ENCODE measurements at regions not wholly inside any gene's neighbourhood (a gene's known extent, or its start where the extent isn't known, plus 50 kb on each side); places are given as distances from the start of the nearest gene placed in this dataset.

DNA sequence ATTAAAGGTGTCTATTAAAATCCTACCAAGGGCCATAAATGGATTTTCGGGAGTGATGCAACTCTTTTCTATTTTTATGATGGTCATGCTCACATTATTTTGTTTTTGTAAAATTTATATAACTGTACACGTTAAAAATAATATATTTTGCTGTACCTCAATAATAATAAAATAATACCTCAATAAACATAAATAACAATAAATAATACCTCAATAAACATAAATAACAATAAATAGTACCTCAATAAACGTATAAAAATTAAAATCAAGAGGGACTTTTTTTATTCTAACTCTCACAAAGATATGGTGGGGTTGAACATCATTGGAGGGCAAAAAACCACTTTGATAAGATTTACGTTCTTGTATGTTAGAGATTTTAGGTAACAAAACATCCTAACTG lies 1189.6 kb upstream of the CELF2 start:
- TF ChIP-seq CEBPB (IDR thresholded peaks at IDR 0.05) (no peak), CREB1 (IDR thresholded peaks at IDR 0.05; ENCODE audit: low read depth) (no peak)

DNA sequence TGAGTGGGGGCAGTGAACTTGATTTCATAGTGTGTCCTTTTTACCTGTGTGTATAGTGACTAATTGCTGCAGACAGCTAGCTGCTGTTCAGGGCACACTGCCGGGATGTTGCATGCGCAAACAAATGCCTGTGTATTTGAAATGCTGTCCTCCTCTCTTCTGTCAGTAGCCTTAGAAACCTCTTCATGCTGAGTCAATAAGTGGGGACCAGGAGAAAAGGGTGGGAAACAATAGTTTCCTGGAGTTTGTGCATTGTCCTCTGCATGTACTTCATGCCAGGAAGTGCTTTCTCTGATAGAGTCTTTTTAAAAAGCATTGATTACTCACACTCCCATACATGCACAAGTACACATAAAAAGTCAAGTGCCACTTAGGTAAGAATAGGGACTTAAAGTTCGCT lies 1183.7 kb upstream of the CELF2 start:
- no peak for TF ChIP-seq NFIC (IDR thresholded peaks at IDR 0.05)

DNA sequence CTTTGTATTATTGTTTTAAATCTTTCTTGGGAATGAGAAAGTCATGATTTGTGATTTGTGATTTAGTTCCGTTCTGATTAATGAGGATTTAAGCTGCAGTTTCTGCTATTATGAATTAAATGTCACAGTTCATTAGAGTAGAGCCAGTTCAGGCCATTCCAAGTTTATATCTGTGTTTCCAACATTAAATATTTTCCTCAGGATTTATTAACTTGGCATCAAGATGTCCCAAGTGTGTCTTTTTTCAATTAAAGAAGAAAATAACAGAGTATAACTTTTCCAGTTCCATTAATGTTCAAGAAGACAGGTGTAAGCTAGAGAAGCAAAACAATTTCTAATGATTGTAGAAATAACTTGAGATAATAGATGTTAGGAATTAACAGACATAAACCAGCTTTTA lies 1183.2 kb upstream of the CELF2 start:
- TF ChIP-seq RAD21 (IDR thresholded peaks at IDR 0.05; ENCODE audit: low read depth) (no peak), CEBPB (IDR thresholded peaks at IDR 0.05) (no peak), TAF1 (IDR thresholded peaks at IDR 0.05; ENCODE audit: low read depth) (no peak), FOXM1 (IDR thresholded peaks at IDR 0.05; ENCODE audit: borderline replicate concordance, low read depth) (no peak), YY1 (IDR thresholded peaks at IDR 0.05; ENCODE audit: low read depth) (no peak), TEAD4 (IDR thresholded peaks at IDR 0.05) (no peak), NFIC (IDR thresholded peaks at IDR 0.05) (no peak), EP300 (IDR thresholded peaks at IDR 0.05; ENCODE audit: borderline replicate concordance) (no peak), ZBTB7A (IDR thresholded peaks at IDR 0.05; ENCODE audit: low read depth) (no peak), CREB1 (IDR thresholded peaks at IDR 0.05; ENCODE audit: low read depth) (no peak), EGR1 (IDR thresholded peaks at IDR 0.05) (no peak), TCF12 (IDR thresholded peaks at IDR 0.05; ENCODE audit: low read depth) (no peak)
- TF ChIP-seq, protein P1, sequence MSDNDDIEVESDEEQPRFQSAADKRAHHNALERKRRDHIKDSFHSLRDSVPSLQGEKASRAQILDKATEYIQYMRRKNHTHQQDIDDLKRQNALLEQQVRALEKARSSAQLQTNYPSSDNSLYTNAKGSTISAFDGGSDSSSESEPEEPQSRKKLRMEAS (IDR thresholded peaks at IDR 0.05): no peak
- TF ChIP-seq, protein P2, sequence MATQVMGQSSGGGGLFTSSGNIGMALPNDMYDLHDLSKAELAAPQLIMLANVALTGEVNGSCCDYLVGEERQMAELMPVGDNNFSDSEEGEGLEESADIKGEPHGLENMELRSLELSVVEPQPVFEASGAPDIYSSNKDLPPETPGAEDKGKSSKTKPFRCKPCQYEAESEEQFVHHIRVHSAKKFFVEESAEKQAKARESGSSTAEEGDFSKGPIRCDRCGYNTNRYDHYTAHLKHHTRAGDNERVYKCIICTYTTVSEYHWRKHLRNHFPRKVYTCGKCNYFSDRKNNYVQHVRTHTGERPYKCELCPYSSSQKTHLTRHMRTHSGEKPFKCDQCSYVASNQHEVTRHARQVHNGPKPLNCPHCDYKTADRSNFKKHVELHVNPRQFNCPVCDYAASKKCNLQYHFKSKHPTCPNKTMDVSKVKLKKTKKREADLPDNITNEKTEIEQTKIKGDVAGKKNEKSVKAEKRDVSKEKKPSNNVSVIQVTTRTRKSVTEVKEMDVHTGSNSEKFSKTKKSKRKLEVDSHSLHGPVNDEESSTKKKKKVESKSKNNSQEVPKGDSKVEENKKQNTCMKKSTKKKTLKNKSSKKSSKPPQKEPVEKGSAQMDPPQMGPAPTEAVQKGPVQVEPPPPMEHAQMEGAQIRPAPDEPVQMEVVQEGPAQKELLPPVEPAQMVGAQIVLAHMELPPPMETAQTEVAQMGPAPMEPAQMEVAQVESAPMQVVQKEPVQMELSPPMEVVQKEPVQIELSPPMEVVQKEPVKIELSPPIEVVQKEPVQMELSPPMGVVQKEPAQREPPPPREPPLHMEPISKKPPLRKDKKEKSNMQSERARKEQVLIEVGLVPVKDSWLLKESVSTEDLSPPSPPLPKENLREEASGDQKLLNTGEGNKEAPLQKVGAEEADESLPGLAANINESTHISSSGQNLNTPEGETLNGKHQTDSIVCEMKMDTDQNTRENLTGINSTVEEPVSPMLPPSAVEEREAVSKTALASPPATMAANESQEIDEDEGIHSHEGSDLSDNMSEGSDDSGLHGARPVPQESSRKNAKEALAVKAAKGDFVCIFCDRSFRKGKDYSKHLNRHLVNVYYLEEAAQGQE (IDR thresholded peaks at IDR 0.05; ENCODE audit: low read depth): no peak
- TF ChIP-seq, protein P3, sequence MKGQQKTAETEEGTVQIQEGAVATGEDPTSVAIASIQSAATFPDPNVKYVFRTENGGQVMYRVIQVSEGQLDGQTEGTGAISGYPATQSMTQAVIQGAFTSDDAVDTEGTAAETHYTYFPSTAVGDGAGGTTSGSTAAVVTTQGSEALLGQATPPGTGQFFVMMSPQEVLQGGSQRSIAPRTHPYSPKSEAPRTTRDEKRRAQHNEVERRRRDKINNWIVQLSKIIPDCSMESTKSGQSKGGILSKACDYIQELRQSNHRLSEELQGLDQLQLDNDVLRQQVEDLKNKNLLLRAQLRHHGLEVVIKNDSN (IDR thresholded peaks at IDR 0.05): no peak

DNA sequence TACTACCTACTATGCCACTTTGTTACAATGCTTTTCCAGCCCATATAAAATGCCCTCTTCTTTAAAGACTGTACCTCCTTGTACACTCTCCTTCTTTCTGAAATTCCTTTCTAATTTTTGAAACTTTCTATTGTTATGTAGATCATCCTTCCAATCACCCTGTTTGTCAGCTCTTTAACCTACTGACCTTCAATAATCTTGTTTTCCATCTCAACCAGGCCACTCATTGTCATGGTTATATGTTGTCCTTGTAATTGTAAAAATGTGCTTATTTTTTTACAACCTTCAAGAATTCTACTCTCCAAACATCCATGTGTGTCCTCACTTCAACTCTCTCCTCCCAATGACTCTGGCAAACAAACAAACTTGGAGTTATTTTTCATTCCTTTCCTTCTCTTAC lies 1172.6 kb upstream of the CELF2 start:
- TF ChIP-seq, protein P1 (IDR thresholded peaks at IDR 0.05): no peak
- TF ChIP-seq NFIC (IDR thresholded peaks at IDR 0.05) (no peak), CEBPB (IDR thresholded peaks at IDR 0.05) (no peak), TCF12 (IDR thresholded peaks at IDR 0.05; ENCODE audit: low read depth) (no peak), TEAD4 (IDR thresholded peaks at IDR 0.05) (no peak), ZBTB7A (IDR thresholded peaks at IDR 0.05; ENCODE audit: low read depth) (no peak), FOXM1 (IDR thresholded peaks at IDR 0.05; ENCODE audit: borderline replicate concordance, low read depth) (no peak), RAD21 (IDR thresholded peaks at IDR 0.05; ENCODE audit: low read depth) (no peak), EGR1 (IDR thresholded peaks at IDR 0.05) (no peak), CREB1 (IDR thresholded peaks at IDR 0.05; ENCODE audit: low read depth) (no peak), YY1 (IDR thresholded peaks at IDR 0.05; ENCODE audit: low read depth) (no peak), EP300 (IDR thresholded peaks at IDR 0.05; ENCODE audit: borderline replicate concordance) (no peak), TAF1 (IDR thresholded peaks at IDR 0.05; ENCODE audit: low read depth) (no peak)
- TF ChIP-seq, protein P3 (IDR thresholded peaks at IDR 0.05): no peak
- TF ChIP-seq, protein P2 (IDR thresholded peaks at IDR 0.05; ENCODE audit: low read depth): no peak

DNA sequence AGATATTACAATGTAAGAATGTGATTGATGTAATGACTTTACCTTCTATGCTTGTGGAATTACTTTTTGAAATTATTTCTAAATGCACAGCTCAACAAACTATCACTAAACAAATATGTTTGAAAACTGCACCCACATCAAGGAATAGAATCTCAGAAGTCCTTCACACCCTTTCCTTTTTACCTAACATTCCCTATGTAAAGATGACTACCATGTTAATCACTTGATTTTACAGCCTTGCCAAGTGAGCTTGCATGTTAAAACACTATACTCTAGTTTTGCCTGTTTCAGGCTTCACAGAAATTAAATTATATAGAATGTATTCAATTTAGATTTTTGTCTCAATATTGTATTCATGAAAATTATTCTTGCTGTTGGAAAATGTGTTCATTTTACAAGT lies 1169.4 kb upstream of the CELF2 start:
- TF ChIP-seq NFIC (IDR thresholded peaks at IDR 0.05): no peak

DNA sequence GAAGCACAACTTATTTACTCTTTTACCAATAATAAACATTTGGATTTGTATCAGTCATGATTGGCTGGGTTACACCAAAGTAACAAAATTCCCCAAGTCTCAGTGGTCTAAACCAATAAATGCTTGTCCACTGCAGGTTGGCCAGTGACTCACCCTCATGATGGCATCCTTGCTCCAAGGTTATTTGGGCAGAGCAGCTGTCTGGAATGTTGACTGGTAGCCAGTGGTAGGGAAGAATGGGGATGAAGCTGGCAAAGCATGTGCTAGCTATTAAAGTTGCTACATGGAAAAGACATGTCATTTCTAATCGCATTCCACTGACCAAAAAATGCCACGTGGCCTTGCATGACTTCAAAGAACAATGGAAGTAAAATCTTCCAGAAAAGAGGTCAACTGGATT lies 1168.7 kb upstream of the CELF2 start:
- TF ChIP-seq YY1 (IDR thresholded peaks at IDR 0.05; ENCODE audit: low read depth) (no peak), NFIC (IDR thresholded peaks at IDR 0.05) (no peak), TAF1 (IDR thresholded peaks at IDR 0.05; ENCODE audit: low read depth) (no peak), EGR1 (IDR thresholded peaks at IDR 0.05) (no peak), TCF12 (IDR thresholded peaks at IDR 0.05; ENCODE audit: low read depth) (no peak), FOXM1 (IDR thresholded peaks at IDR 0.05; ENCODE audit: borderline replicate concordance, low read depth) (no peak), RAD21 (IDR thresholded peaks at IDR 0.05; ENCODE audit: low read depth) (no peak), TEAD4 (IDR thresholded peaks at IDR 0.05) (no peak), ZBTB7A (IDR thresholded peaks at IDR 0.05; ENCODE audit: low read depth) (no peak), CEBPB (IDR thresholded peaks at IDR 0.05) (no peak), CREB1 (IDR thresholded peaks at IDR 0.05; ENCODE audit: low read depth) (no peak), EP300 (IDR thresholded peaks at IDR 0.05; ENCODE audit: borderline replicate concordance) (no peak)
- TF ChIP-seq, protein P2 (IDR thresholded peaks at IDR 0.05; ENCODE audit: low read depth): no peak
- TF ChIP-seq, protein P3 (IDR thresholded peaks at IDR 0.05): no peak
- TF ChIP-seq, protein P1 (IDR thresholded peaks at IDR 0.05): no peak
